ENCODE measurements at regions not wholly inside any gene's neighbourhood (a gene's known extent, or its start where the extent isn't known, plus 50 kb on each side); places are given as distances from the start of the nearest gene placed in this dataset.

- TF ChIP-seq SETDB1 (IDR thresholded peaks at IDR 0.05; ENCODE audit: insufficient read length, low read length) (no peak), HOXD13 (CRISPR knock-in tag; IDR thresholded peaks at IDR 0.05; ENCODE audit: borderline replicate concordance) (no peak), ZNF169 (tag by site-specific recombination; IDR thresholded peaks at IDR 0.05) (no peak), ZNF274 (IDR thresholded peaks at IDR 0.05; ENCODE audit: low read length) (no peak), ZNF274 (tag by site-specific recombination; IDR thresholded peaks at IDR 0.05; ENCODE audit: borderline replicate concordance) (no peak), HOXC10 (CRISPR knock-in tag; IDR thresholded peaks at IDR 0.05) (no peak), ZNF280D (tag by site-specific recombination; IDR thresholded peaks at IDR 0.05) (no peak), GFI1B (tag by site-specific recombination; IDR thresholded peaks at IDR 0.05) (no peak), ZBTB11 (tag by site-specific recombination; conservative IDR thresholded peaks at IDR 0.05; ENCODE audit: low read depth) (no peak)
These were observed 63.3 kb upstream of the CHST15 start (continued) for GRCh38 chr10:124156524-124157260.

- ChIA-PET CTCF (interaction anchor here (0.6 to 1.0 kb wide), 3 partner anchors 37 to 1117 kb away, joined by 3 read pairs; no protein-coding TSS in a partner anchor), POLR2A (interaction anchor here (0.6 kb wide), 1 partner anchor 62 kb away, joined by 3 read pairs; the partner anchor contains the start of gene CHST15)
- H3K36me3 ChIP-seq (ENCODE audit: control insufficient read depth in 2 of 2, insufficient read depth in 1 of 2, low read length in 2 of 2) = no peaks in the 10 kb centered on the region
- H3K27ac ChIP-seq (ENCODE audit: extremely low read depth, low read depth, low read length) = no peak overlapping the region
- H3K4me1 ChIP-seq (ENCODE audit: control insufficient read depth, insufficient read depth, low read length) = no peaks in the 10 kb centered on the region; the same call in 1 of the 2 replicates
- no peak for TF ChIP-seq ZNF354C (tag by site-specific recombination; IDR thresholded peaks at IDR 0.05; ENCODE audit: borderline replicate concordance, low read depth)
- H3K4me3 ChIP-seq (ENCODE audit: low read depth, low read length) = no peak overlapping the region
- H3K9me3 ChIP-seq (ENCODE audit: control insufficient read depth, insufficient read depth, low read depth, low read length) = no peaks in the 10 kb centered on the region
These were observed 62.5 kb upstream of the CHST15 start for GRCh38 chr10:124155781-124156435.

- POLR2A ChIA-PET = interaction anchor here (0.8 kb wide), 2 partner anchors 36 to 159 kb away, joined by 3 read pairs; no protein-coding TSS in a partner anchor
- CTCF ChIA-PET = interaction anchor here (0.6 to 0.9 kb wide), 3 partner anchors 54 to 1086 kb away, joined by 3 read pairs; no protein-coding TSS in a partner anchor
- TF ChIP-seq ZNF394 (tag by site-specific recombination; IDR thresholded peaks at IDR 0.05; ENCODE audit: borderline replicate concordance) = peak; percentile 62; the same call in 1 of the 2 replicates
- 0 out of 2 replicates have a peak, but pooled peaks have one; percentile 17 for TF ChIP-seq ZNF629 (tag by site-specific recombination; IDR thresholded peaks at IDR 0.05)
- no peak for TF ChIP-seq ELK4 (IDR thresholded peaks at IDR 0.05; ENCODE audit: borderline replicate concordance, low read depth, low read length)
- TF ChIP-seq ZFHX2 (tag by site-specific recombination; conservative IDR thresholded peaks at IDR 0.05) = peak; percentile 91
- TF ChIP-seq ZBTB6 (tag by site-specific recombination; IDR thresholded peaks at IDR 0.05) = no peak
- TF ChIP-seq ZNF571 (tag by site-specific recombination; IDR thresholded peaks at IDR 0.05) = peak; percentile 31; the same call in 1 of the 2 replicates
- no peak for TF ChIP-seq ZNF843 (tag by site-specific recombination; IDR thresholded peaks at IDR 0.05)
These were observed 59.8 kb upstream of the CHST15 start for GRCh38 chr10:124153023-124153826.

More at GRCh38 chr10:124153023-124153826, 59.8 kb upstream of the CHST15 start:
- no peak overlapping the region for H3K4me3 ChIP-seq (ENCODE audit: low read depth, low read length)
- H3K4me1 ChIP-seq (ENCODE audit: control insufficient read depth, insufficient read depth, low read length) = no peaks in the 10 kb centered on the region; the same call in 1 of the 2 replicates
- H3K36me3 ChIP-seq (ENCODE audit: control insufficient read depth in 2 of 2, insufficient read depth in 1 of 2, low read length in 2 of 2) = no peaks in the 10 kb centered on the region
- peak overlapping the region; percentile 10; the same call in 1 of the 2 replicates for H3K27ac ChIP-seq (ENCODE audit: extremely low read depth, low read depth, low read length)
- no peaks in the 10 kb centered on the region for H3K9me3 ChIP-seq (ENCODE audit: control insufficient read depth, insufficient read depth, low read depth, low read length)

All from HEK293 (cell line).